Coronary artery (tissue), 2 donors: ENCODE measurements at regions not wholly inside any gene's neighbourhood (a gene's known extent, or its start where the extent isn't known, plus 50 kb on each side); places are given as distances from the start of the nearest gene placed in this dataset.

ENCODE experiments used
- DNase-seq: peaks from one replicate; pipeline ENCODE4 v3.0.0-alpha.2; 2017; ENCODE audit warnings: low spot score
- H3K27ac ChIP-seq, 2 donors: fragments of 200-600 bp; sonication (generic); one replicate each; pipeline ENCODE4 v1.5.1; 2016 to 2019
- H3K4me3 ChIP-seq: fragments of 200-600 bp; sonication (generic); 2 replicates; pipeline ENCODE4 v1.5.1; 2016; ENCODE audit warnings: mild to moderate bottlenecking, moderate library complexity
- TF ChIP-seq, protein P1 (sequence below): fragments of 200-600 bp; sonication (generic); IDR thresholded peaks from one replicate; pipeline ENCODE4 v1.5.1; 2019; ENCODE audit warnings: antibody characterized with exemption

DNA sequence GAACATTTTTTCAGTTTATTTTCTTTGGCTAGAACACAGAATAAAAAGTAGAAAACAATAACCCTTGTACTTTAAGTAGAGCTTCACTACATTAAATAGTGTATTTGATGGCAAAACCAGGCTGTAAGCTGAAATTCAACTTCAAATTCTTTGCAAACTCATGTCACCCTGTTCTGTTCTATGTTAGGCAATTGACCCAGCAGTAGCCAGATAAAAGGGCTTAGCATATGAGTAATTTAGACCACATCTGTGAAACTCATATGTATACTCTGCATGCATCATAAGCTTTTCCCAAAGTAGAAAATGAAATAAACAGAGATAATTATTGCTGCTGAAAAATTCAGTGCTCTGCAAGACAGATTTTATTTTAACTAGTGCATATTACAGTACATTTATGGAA is 150.2 kb downstream of the GNAI1 start:
- no peak overlapping the region for H3K27ac ChIP-seq
- no peak overlapping the region for H3K4me3 ChIP-seq
- no peak for DNase-seq
- TF ChIP-seq, protein P1, sequence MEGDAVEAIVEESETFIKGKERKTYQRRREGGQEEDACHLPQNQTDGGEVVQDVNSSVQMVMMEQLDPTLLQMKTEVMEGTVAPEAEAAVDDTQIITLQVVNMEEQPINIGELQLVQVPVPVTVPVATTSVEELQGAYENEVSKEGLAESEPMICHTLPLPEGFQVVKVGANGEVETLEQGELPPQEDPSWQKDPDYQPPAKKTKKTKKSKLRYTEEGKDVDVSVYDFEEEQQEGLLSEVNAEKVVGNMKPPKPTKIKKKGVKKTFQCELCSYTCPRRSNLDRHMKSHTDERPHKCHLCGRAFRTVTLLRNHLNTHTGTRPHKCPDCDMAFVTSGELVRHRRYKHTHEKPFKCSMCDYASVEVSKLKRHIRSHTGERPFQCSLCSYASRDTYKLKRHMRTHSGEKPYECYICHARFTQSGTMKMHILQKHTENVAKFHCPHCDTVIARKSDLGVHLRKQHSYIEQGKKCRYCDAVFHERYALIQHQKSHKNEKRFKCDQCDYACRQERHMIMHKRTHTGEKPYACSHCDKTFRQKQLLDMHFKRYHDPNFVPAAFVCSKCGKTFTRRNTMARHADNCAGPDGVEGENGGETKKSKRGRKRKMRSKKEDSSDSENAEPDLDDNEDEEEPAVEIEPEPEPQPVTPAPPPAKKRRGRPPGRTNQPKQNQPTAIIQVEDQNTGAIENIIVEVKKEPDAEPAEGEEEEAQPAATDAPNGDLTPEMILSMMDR, result no peak

DNA sequence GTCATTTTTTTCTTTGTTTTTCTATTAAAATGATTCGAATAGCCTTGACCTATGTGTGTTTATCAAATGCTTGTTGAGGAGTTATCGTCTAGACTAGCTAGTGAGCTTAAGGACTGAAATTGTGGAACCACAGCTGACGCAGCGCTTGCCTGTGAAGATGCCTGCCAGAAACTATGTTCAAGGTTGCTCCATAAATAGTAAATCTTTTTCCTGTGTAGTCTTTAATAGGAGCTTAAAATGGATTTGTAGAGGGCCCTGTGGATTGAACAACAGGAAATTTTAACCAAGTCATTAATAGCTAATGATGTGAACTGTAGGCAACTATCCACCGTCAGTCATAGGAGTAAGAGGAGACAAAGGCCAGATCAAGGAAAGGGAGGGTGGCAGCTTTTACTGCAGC is 145.1 kb downstream of the GNAI1 start:
- Histone ChIP-seq H3K27ac (no peak overlapping the region), H3K4me3 (no peak overlapping the region)
- TF ChIP-seq, protein P1, result no peak
- DNase-seq, result no peak

DNA sequence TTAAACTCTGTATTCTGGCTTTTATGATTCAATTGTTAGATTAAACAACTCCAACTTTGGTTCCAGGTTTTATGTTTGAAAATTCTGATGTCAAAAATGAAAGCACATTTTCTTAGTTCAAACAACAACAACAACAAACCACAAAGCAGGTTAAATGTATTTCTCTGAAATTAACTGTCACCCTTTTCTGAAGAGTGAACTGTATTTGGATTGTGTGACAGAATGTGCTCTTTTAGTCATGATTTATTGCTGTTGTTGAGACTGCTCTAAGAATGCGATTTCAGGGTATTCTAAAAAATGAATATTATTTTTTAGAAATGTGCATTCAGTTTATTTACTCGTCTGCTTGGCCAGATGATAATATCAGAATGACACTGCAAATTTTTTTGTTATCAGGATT is 144.1 kb downstream of the GNAI1 start:
- H3K27ac ChIP-seq, result no peak overlapping the region

DNA sequence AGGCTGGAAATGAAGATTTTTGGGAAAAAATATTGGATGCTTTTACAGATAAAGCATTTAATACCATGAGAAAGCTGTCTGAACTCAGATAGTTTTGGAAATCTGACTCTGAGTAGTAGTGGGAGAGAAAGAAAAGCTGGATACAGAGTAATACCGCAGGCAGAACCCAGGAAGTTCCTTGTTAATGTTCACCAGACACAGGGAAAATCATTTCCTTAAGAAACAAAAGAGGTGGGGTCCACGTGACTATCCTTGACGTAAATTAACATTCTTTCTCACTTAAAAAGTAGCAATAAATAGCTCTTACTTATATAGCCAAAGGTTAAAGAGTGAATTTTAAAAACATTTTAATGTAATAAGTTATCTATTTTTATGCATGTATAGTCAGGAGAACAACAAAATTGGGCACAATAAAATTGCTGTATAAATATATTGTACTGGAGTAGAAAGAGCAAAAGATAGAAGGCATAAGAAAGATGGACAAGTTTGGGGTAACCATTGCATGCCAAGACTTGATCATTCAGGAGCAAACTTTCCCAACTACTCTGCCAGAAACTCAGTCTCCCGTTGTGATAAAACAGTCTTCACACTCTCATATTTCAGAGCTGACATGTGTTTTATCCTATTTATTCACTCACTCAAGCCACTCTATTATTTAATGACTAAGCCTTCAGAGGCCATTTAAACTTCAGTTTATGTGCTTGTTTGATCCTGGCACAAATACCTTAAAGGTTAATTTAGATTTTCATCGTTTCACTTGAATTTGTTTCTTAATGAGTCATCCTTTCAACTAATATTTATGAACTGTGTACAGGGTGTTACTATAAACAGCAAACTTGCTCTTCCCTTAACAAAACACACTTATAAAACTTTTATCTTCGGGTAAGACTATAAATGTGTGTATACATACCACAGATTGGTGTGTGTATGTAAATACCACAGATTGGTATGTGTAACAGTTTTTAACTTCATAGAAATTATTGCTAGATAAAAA is 143.1 kb downstream of the GNAI1 start:
- H3K4me3 ChIP-seq, result no peak overlapping the region
- TF ChIP-seq, protein P1, result no peak
- H3K27ac ChIP-seq, result no peak overlapping the region
- no peak for DNase-seq

More for the DNA sequence above, 144.1 kb downstream of the GNAI1 start:
- TF ChIP-seq, protein P1, result no peak
- no peak for DNase-seq
- H3K4me3 ChIP-seq, result no peak overlapping the region
